ENCODE measurements at regions not wholly inside any gene's neighbourhood (a gene's known extent, or its start where the extent isn't known, plus 50 kb on each side); places are given as distances from the start of the nearest gene placed in this dataset.
"Not testable (repeated sequence)": the region's sequence is repeated elsewhere in the genome, so short reads cannot be mapped to it uniquely, and the experiment has no call there.

GRCh38 chr12:102291498-102292440, 94.1 kb upstream of the PMCH start:
- not testable (repeated sequence) for H3K23ac ChIP-seq (ENCODE audit: insufficient read length); H3K36me3 ChIP-seq (ENCODE audit: control insufficient read depth in 2 of 4, insufficient read depth in 4 of 4, low read length in 3 of 4); H3K23me2 ChIP-seq (ENCODE audit: low read depth, low read length); FAIRE-seq; H3K79me1 ChIP-seq (ENCODE audit: low read depth, low read length); H4K20me1 ChIP-seq (replicated peaks in 1 of 2; ENCODE audit: control insufficient read depth in 1 of 2, insufficient read depth in 2 of 2, low read length in 2 of 2); H2BK120ac ChIP-seq (replicated peaks; ENCODE audit: low read depth, low read length); H3K18ac ChIP-seq (ENCODE audit: extremely low read depth, low read length); H3K9ac ChIP-seq (replicated peaks in 1 of 4; ENCODE audit: extremely low read depth in 1 of 4, low read depth in 3 of 4, low read length in 3 of 4); H2AK5ac ChIP-seq (ENCODE audit: low read depth, low read length); H3K9me3 ChIP-seq (ENCODE audit: insufficient read depth in 2 of 2, low read depth in 1 of 2, low read length in 1 of 2); H2BK15ac ChIP-seq (ENCODE audit: low read length); DNase-seq (ENCODE audit: low read depth in 1 of 2, low spot score in 2 of 2); H3K14ac ChIP-seq (ENCODE audit: insufficient read length); H3K56ac ChIP-seq (replicated peaks; ENCODE audit: insufficient read length, low read depth, low read length); H3K4ac ChIP-seq (replicated peaks; ENCODE audit: insufficient read length, low read depth, low read length); H3K79me2 ChIP-seq (ENCODE audit: control insufficient read depth in 1 of 2, insufficient read depth in 2 of 2, low read length in 2 of 2); H2BK20ac ChIP-seq (ENCODE audit: low read length); H2BK5ac ChIP-seq (ENCODE audit: low read depth, low read length); H3K27me3 ChIP-seq (replicated peaks in 1 of 4; ENCODE audit: control insufficient read depth in 3 of 4, extremely low read depth in 1 of 4, insufficient read depth in 3 of 4, low read length in 3 of 4); H3K4me1 ChIP-seq (replicated peaks in 1 of 4; ENCODE audit: control insufficient read depth in 3 of 4, insufficient read depth in 4 of 4, low read length in 3 of 4); H2AFZ ChIP-seq (ENCODE audit: low read length); H4K91ac ChIP-seq (replicated peaks; ENCODE audit: insufficient read length, low read length); H3K4me2 ChIP-seq (ENCODE audit: insufficient read depth in 1 of 2, low read depth in 2 of 2, low read length in 2 of 2); H3K27ac ChIP-seq (ENCODE audit: low read depth, low read length); H3K4me3 ChIP-seq (ENCODE audit: extremely low read depth in 1 of 4, insufficient read depth in 2 of 4, low read depth in 3 of 4, low read length in 4 of 4); H4K5ac ChIP-seq (ENCODE audit: insufficient read length, low read depth, low read length); H2BK12ac ChIP-seq (ENCODE audit: low read depth, low read length)
- 90% methylated on average over 8 of the region's 8 CpGs; no CpG with 5 or more reads in 1 of the 2 experiments for WGBS, 2 experiments (ENCODE audit: extremely low coverage in 1 of 2, insufficient coverage in 1 of 2, insufficient read length in 1 of 2, insufficient replicate concordance in 2 of 2, low coverage in 1 of 2, low lambda C conversion rate in 2 of 2, missing lambda C conversion rate in 1 of 2)
- CTCF ChIA-PET (ENCODE audit: partially characterized antibody) = interaction anchor here (1.5 kb wide), 2 partner anchors 9 to 14 kb away, joined by 3 to 4 read pairs; no protein-coding TSS in a partner anchor
- peak overlapping the region; percentile 48; the same call in 1 of the 2 replicates for H4K8ac ChIP-seq (ENCODE audit: extremely low read depth, insufficient read depth, low read length)
- POLR2A ChIA-PET (ENCODE audit: partially characterized antibody) = interaction anchor here (0.7 kb wide), 1 partner anchor 104 kb away, joined by 4 read pairs; no protein-coding TSS in a partner anchor
